ENCODE measurements at regions not wholly inside any gene's neighbourhood (a gene's known extent, or its start where the extent isn't known, plus 50 kb on each side); places are given as distances from the start of the nearest gene placed in this dataset.
A peak's percentile ranks its signal among the peaks of the same experiment; 100 is the strongest.

DNA sequence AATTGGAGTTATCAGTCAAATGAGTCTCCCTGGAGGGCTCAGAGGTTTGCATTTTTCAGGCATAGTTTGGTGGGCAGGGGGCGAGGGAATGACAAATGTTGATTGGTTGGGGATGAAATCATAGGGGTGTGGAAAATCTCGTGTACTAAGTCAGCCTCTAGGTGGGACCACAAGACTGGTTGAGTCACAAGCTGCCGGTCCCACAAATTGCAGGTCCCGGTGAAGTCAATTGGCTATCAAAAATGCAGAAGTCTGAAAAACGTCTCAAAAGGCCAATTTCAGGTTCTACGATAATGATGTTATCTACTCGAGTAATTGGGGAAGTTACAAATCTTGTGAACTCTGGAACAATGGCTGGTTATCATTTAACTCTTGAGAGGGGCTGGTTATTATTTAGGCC, 98.8 kb upstream of the DHX15 start:
- no peak for TF ChIP-seq POLR2AphosphoS5 (IDR thresholded peaks at IDR 0.05)
- DNase-seq: no peak
- Histone ChIP-seq H3K9me3 (no peaks in the 10 kb centered on the region), H3K36me3 (no peaks in the 10 kb centered on the region), H3K4me3 (no peak overlapping the region), H3K27me3 (no peaks in the 10 kb centered on the region), H3K4me1 (peaks cover 0 to 11% (median 0%) of the 10 kb centered on the region in 4 donors), H3K27ac (no peak overlapping the region)
- WGBS, 5 donors: 67 to 79% (median 72%) methylated on average over 7 of the region's 7 CpGs
- intact Hi-C loops (cut with DNase I; ENCODE audit: low total_unique reads): no loop called here

DNA sequence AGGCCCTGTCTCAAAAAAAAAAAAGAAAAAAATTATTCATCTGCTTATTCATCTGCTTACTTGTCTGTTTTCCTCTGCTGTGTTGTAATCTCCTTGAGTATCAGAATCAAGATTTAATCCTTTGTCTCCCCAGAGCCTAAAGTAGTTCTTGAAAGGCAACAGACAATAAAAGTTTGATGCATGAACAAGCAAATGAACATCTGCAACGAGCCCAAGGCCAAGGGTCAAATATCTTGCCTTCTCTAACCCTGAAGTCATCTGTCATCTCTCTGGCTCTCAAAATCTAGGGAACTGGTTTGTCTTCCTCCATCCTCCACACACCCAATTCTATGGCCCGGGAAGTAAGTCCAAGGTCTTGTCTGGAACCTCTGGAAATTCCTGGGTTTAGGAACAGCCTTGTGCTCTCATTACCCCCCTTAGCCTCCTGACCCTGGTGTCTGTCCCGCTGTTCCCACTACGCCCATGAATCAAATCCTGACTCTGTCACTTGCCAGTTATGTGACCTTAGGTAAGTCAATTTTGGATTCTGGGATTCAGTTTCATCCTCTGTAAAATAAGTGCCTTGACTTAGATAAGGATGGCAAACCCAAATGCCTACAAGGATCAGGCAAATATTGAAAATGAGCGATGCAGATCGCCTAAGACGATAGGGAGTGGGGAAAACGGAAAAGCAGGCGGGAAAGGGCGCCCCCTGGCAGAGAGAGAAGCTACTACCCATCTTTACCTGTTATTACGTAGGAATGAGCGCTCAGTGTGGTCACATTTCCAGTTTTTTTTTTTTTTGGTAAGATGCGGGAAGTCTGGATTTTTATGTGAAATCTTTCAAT, 102.7 kb upstream of the DHX15 start:
- H3K4me3 ChIP-seq: no peak overlapping the region
- peak; percentile 55 to 66 for DNase-seq
- no peaks in the 10 kb centered on the region for H3K27me3 ChIP-seq
- WGBS, 5 donors: 33 to 43% (median 34%) methylated on average over 13 of the region's 13 CpGs
- H3K36me3 ChIP-seq: no peaks in the 10 kb centered on the region
- peak overlapping the region in 1 of 5 donors; percentile 18 for H3K27ac ChIP-seq
- peaks cover 0 to 11% (median 0%) of the 10 kb centered on the region in 4 donors for H3K4me1 ChIP-seq
- no peaks in the 10 kb centered on the region for H3K9me3 ChIP-seq
- intact Hi-C loops (cut with DNase I; ENCODE audit: low total_unique reads): no loop called here
- no peak for TF ChIP-seq POLR2AphosphoS5 (IDR thresholded peaks at IDR 0.05)
- TF ChIP-seq, protein P1, sequence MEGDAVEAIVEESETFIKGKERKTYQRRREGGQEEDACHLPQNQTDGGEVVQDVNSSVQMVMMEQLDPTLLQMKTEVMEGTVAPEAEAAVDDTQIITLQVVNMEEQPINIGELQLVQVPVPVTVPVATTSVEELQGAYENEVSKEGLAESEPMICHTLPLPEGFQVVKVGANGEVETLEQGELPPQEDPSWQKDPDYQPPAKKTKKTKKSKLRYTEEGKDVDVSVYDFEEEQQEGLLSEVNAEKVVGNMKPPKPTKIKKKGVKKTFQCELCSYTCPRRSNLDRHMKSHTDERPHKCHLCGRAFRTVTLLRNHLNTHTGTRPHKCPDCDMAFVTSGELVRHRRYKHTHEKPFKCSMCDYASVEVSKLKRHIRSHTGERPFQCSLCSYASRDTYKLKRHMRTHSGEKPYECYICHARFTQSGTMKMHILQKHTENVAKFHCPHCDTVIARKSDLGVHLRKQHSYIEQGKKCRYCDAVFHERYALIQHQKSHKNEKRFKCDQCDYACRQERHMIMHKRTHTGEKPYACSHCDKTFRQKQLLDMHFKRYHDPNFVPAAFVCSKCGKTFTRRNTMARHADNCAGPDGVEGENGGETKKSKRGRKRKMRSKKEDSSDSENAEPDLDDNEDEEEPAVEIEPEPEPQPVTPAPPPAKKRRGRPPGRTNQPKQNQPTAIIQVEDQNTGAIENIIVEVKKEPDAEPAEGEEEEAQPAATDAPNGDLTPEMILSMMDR (IDR thresholded peaks at IDR 0.05): peak in 5 of 7 experiments; percentile 28 to 84 (median 69)

- no peak for DNase-seq
- H3K9me3 ChIP-seq: peaks cover 0 to 7% (median 5%) of the 10 kb centered on the region in 4 donors
- H3K36me3 ChIP-seq: no peaks in the 10 kb centered on the region
- WGBS, 5 donors: 69 to 81% (median 80%) methylated on average over 3 of the region's 3 CpGs
- intact Hi-C loops (cut with DNase I; ENCODE audit: low total_unique reads): no loop called here
- no peak overlapping the region for H3K27ac ChIP-seq
- no peak overlapping the region for H3K4me3 ChIP-seq
- TF ChIP-seq, protein P1 (IDR thresholded peaks at IDR 0.05): no peak
- TF ChIP-seq EP300 (IDR thresholded peaks at IDR 0.05) (no peak), POLR2AphosphoS5 (IDR thresholded peaks at IDR 0.05) (no peak), POLR2A (IDR thresholded peaks at IDR 0.05) (no peak)
- peaks cover 0 to 11% (median 0%) of the 10 kb centered on the region in 4 donors for H3K4me1 ChIP-seq
- no peaks in the 10 kb centered on the region for H3K27me3 ChIP-seq
These were observed 104.1 kb upstream of the DHX15 start for GRCh38 chr4:24688453-24688852.

DNA sequence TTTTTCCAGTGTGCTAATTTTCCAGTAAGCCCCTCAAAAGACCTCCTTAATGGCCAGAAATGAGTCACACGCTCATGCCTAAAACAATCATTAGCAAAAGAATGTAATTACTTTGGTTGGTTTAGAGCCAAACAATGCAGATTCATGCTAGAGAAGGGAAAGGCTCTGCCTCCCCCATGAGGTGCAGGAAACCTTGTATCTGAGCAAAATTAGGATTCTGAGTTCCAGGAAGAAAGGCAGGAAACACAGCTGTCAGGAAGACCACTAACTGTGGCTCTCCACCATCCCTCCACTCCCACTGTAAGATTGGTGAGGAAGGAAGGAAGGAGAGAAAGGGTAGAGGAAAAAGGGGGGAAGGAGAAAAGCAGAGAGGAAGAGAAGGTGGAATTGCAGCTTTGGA, 104.9 kb upstream of the DHX15 start:
- no peak for DNase-seq
- H3K36me3 ChIP-seq: no peaks in the 10 kb centered on the region
- H3K27me3 ChIP-seq: no peaks in the 10 kb centered on the region
- WGBS, 5 donors: 46 to 74% (median 54%) methylated on average over 1 of the region's 1 CpG
- peaks cover 0 to 7% (median 5%) of the 10 kb centered on the region in 4 donors for H3K9me3 ChIP-seq
- TF ChIP-seq EP300 (IDR thresholded peaks at IDR 0.05) (no peak), POLR2A (IDR thresholded peaks at IDR 0.05) (no peak), POLR2AphosphoS5 (IDR thresholded peaks at IDR 0.05) (no peak)
- TF ChIP-seq, protein P1 (IDR thresholded peaks at IDR 0.05): no peak
- intact Hi-C loops (cut with DNase I; ENCODE audit: low total_unique reads): no loop called here
- H3K4me3 ChIP-seq: no peak overlapping the region
- peaks cover 0 to 11% (median 0%) of the 10 kb centered on the region in 4 donors for H3K4me1 ChIP-seq
- H3K27ac ChIP-seq: no peak overlapping the region

GRCh38 chr4:24690436-24690835, 104.9 kb upstream of the SOD3 start:
- no peak overlapping the region for H3K4me3 ChIP-seq
- intact Hi-C loops (cut with DNase I; ENCODE audit: low total_unique reads): loop anchor here (5.0 kb wide), 1 partner anchor 203 kb away; no protein-coding TSS in a partner anchor
- H3K4me1 ChIP-seq: peaks cover 0 to 11% (median 0%) of the 10 kb centered on the region in 4 donors
- H3K9me3 ChIP-seq: peaks cover 0 to 7% (median 5%) of the 10 kb centered on the region in 4 donors
- 68 to 84% (median 81%) methylated on average over 2 of the region's 2 CpGs for WGBS, 5 donors
- no peak overlapping the region for H3K27ac ChIP-seq
- H3K27me3 ChIP-seq: no peaks in the 10 kb centered on the region
- DNase-seq: no peak
- no peaks in the 10 kb centered on the region for H3K36me3 ChIP-seq
- no peak for TF ChIP-seq POLR2A (IDR thresholded peaks at IDR 0.05)
- TF ChIP-seq, protein P1 (IDR thresholded peaks at IDR 0.05): no peak
- no peak for TF ChIP-seq POLR2AphosphoS5 (IDR thresholded peaks at IDR 0.05)
- no peak for TF ChIP-seq EP300 (IDR thresholded peaks at IDR 0.05)
